ENCODE measurements at regions not wholly inside any gene's neighbourhood (a gene's known extent, or its start where the extent isn't known, plus 50 kb on each side); places are given as distances from the start of the nearest gene placed in this dataset.

DNA sequence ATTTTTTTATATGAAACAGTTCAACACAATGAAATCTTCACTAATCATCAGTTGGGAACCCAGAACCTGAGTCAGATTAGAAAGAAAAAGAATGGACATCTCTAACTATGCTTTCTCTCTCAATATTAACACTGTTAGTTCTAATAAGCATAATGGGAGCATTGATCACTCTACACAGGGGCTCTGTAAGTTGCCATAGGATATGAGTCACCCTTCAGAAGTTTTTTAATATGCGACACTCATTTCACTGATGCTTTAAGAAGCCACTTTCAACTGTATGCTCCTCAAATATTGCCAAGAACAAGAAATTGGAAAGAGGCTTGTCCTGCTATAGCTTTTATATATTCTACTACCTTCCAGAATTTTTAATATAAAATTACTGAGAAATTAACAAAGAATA, 187.0 kb downstream of the AASDH start:
- DNase-seq = no peak

GRCh38 chr4:56198265-56198664, 189.0 kb downstream of the AASDH start:
- DNase-seq = no peak

DNA sequence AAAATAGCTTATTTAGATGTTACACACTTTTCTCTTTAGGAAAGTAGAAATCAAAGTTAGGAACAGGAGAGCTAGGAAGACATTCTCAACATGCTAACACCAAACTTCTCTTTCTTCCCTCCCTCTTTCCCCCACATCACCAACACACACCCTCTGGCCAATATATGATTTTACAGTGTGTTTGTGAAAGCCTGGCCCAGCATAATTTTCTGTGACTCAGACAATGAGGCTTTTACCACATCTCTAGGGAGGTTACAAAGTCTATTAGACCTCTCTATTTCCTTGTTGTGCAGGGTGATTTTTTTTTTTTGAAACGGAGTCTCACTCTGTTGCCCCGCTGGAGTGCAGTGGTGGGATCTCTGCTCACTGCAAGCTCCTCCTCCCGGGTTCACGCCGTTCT, 189.9 kb downstream of the AASDH start:
- no peak for DNase-seq

DNA sequence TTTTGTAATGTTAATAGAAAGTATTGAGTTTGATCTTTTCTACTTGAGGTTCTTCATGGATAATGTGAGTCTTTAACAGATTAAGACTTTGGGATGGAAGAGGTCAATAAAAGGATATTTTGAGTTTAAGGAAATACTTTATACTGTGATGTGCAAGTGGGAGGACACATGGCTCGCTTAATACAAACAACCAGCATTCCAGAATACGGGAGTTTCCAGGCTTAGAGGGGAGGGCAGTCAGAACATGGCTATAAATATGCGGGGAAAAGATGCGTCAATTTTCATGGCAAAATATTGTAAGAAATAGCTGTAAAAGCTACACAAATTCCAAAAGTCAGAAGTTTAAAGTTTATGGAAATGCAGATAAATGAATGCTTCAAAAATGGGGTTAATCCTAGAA, 192.3 kb downstream of the AASDH start:
- no peak for DNase-seq

DNA sequence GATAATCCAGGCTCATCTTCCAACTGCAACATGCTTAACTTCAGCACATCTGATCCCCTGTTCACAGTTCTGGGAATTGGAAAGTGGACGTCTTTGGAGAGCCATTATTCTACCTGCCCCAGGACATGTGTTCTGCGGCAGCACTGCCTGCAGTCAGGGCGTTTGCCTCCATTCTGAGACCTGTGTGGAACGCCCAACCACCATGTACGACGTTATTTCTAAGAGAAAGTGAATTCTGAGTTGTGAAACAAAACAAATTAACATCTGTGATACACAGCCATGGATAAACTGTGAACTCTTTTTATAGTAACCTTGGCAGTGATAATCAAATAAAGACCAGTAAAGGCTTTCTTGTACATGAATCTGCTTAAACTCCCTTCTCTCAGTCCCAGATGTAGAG, 195.8 kb downstream of the AASDH start:
- no peak for DNase-seq

- no peak for DNase-seq
Observed at GRCh38 chr4:56187688-56188087, 199.6 kb downstream of the AASDH start.

DNA sequence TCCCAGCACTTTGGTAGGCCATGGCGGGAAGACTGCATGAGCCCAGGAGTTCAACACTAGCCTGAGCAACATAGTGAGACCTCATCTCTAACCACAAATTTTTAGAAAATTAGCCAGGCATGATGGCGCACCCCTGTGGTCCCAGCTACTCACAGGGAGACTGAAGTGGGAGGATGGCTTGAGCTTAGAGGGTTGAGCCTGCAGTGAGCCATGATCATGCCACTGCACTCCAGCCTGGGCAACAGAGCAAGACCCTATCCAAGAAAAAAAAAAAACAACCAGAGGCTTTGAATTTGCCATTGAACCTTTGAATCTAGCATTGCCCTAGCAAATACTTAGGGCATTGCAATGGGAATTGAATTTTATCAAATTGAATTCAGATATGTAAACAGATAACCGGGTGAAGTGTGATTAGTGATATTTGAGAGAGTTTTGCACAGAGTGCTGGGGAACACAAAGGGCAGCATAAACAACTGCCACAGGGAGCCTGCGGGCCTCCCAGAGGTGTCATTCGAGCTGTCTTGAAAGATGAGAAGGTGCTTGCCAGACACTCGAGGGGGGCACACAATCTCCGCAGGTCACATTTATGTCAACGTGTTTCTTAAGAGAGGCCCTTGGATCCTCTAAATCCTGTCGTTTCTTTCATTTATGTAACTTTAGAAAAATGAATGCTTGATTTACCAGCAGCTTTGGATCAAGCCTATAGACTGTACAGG, 200.3 kb downstream of the AASDH start:
- no peak for DNase-seq

DNA sequence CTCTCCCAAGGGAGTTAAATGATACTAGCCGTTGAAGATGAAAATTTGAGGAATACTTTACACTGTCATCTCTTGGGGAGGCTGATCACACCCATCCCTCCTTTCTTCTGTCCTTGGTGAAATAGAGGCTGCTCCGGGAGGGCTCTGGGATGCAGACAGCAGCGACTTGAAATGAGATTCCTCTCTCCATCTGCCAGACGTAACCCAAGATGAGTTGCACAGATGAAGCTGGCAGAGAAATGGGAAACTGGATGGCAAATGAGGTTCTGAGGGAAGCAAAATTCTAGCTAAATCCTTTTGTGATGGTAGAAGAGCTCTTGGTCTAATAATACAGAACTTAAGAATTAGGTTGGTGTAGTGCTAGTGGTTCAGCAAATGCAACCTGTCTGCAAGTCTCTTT, 201.4 kb downstream of the AASDH start:
- no peak for DNase-seq

DNA sequence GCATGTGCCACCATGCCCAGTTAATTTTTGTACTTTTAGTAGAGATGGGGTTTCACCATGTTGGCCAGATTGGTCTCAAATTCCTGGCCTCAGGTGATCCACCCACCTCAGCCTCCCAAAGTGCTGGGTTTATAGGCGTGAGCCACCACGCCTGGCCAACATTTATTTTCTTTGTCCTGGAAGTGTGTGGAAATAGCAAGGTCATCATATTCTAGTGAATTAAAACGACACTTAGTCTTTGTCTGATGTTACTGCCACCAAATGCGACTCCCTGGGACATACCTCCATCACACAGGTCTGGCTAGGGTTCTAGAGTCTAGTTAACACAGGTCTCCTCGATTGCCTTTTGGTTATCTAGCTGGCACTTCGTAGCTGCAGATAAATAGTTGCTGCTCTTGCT, 203.1 kb downstream of the AASDH start:
- DNase-seq = no peak

- DNase-seq = no peak
Observed at GRCh38 chr4:56183344-56183959, 203.8 kb downstream of the AASDH start.

GRCh38 chr4:56182356-56182755, 204.9 kb downstream of the AASDH start:
- no peak for DNase-seq

GRCh38 chr4:56181140-56181953, 205.9 kb downstream of the AASDH start:
- DNase-seq = no peak

DNA sequence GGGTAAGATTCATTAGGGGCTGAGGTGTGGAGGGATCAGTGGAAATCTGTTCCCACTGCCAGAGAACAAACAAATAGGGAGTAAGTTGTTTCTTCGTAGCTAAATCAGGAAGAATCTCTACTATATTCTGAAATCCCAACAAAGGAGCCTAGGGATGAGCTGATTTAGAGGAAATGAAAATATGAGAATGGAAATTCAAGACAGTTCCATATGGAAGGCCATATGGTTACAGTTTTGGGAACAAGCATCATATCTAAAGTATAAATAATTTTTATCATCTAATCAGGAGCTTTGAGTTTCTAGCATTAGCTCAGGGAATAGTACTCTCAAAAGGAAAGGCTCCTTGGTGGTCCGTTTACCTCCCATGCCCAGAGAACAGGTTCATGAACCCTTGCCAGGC, 218.2 kb downstream of the AASDH start:
- no peak for DNase-seq

GRCh38 chr4:56164907-56165306, 216.2 kb downstream of the CEP135 start:
- DNase-seq = no peak

DNA sequence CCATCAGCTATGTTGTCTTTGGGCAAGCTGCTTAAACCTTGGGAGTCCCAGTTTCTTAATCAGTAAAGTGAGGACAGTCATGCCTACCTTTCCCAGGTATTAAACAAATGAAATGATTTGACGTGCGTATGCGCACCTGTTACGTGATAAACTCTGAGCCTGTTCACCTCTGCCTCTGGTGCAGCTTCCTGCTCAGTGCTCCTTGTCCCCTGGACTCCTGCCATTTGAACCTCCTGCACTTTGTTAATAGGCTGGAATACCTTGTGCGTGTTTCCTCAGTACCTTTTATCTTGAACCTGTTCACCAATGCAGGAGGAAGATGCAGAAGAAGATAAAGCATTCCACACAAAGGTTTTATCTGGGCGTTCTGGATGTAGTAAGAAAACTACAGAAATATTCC, 211.9 kb downstream of the CEP135 start:
- DNase-seq = no peak

- DNase-seq = no peak
Observed at GRCh38 chr4:56158483-56158882, 209.7 kb downstream of the CEP135 start.

GRCh38 chr4:56156141-56156540, 207.4 kb downstream of the CEP135 start:
- no peak for DNase-seq

- DNase-seq = no peak
Observed at GRCh38 chr4:56155432-56155831, 206.7 kb downstream of the CEP135 start.

- no peak for DNase-seq
Observed at GRCh38 chr4:56149591-56149990, 200.8 kb downstream of the CEP135 start.

- no peak for DNase-seq
Observed at GRCh38 chr4:56148428-56148827, 199.7 kb downstream of the CEP135 start.

- DNase-seq = no peak
Observed at GRCh38 chr4:56147371-56147770, 198.6 kb downstream of the CEP135 start.

- DNase-seq = no peak
Observed at GRCh38 chr4:56146956-56147355, 198.2 kb downstream of the CEP135 start.

GRCh38 chr4:56142088-56142487, 193.3 kb downstream of the CEP135 start:
- DNase-seq = no peak

- DNase-seq = no peak
Observed at GRCh38 chr4:56139241-56139827, 190.6 kb downstream of the CEP135 start.

Measured in T1000 (cell line).